Lower lobe of right lung (tissue), 2 donors: ENCODE measurements at regions not wholly inside any gene's neighbourhood (a gene's known extent, or its start where the extent isn't known, plus 50 kb on each side); places are given as distances from the start of the nearest gene placed in this dataset.

Experiments used
- ATAC-seq, 2 donors: fragments of 200-7000 bp; cut with Tn5 transposase; one replicate each; pipeline ENCODE4 v1.9.1; 2020 to 2022; ENCODE audit warnings: mild to moderate bottlenecking in 2 of 2, moderate library complexity in 2 of 2
- DNase-seq: peaks from one replicate; pipeline ENCODE4 v3.0.0-alpha.2; 2020
- H3K27ac ChIP-seq: fragments of 200-600 bp; one replicate; pipeline ENCODE4 v1.8.0; 2022
- H3K27me3 ChIP-seq: fragments of 200-600 bp; one replicate; pipeline ENCODE4 v1.8.0; 2022; ENCODE audit warnings: low read depth
- H3K36me3 ChIP-seq: fragments of 200-600 bp; one replicate; pipeline ENCODE4 v1.8.0; 2022; ENCODE audit warnings: mild to moderate bottlenecking
- H3K4me1 ChIP-seq: fragments of 200-600 bp; one replicate; pipeline ENCODE4 v1.8.0; 2022
- H3K4me3 ChIP-seq: fragments of 200-600 bp; one replicate; pipeline ENCODE4 v1.8.0; 2022; ENCODE audit warnings: mild to moderate bottlenecking
- H3K9me3 ChIP-seq: fragments of 200-600 bp; one replicate; pipeline ENCODE4 v1.8.0; 2022
- intact Hi-C: fragments of 100-400 bp; cut with DNase I; formaldehyde crosslinking; loops from one replicate; pipeline ENCODE4 v1.11.0; 2022
- TF ChIP-seq, protein P1 (sequence below): fragments of 200-600 bp; IDR thresholded peaks from one replicate; pipeline ENCODE4 v1.8.0; 2022; ENCODE audit warnings: antibody characterized with exemption, mild to moderate bottlenecking
- donor health status: DM: no; HTN: yes; CAD: no; lungs with severe emphysema.

DNA sequence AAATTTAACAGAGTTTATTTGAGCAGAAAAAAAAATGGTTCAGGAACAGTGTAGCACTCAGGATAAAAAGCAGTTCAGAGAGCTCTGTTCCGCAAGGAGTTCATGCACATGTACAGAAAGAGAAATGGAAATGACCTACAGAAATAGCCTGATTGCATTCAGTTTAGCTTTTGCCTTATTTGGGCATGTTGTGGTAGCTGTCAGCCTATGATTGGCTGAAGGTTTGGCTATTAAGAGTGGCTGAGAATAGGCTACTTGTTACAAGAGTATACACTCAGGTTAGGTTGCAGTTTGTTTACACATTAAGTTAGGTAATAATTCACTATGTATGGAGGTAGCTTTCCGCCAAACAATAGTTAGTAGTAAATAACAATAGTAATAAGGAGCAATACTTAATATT lies 511.0 kb upstream of the TMPRSS15 start:
- Histone ChIP-seq H3K4me3 (no peak overlapping the region), H3K4me1 (no peaks in the 10 kb centered on the region), H3K27ac (no peak overlapping the region), H3K27me3 (no peaks in the 10 kb centered on the region), H3K9me3 (peaks cover 8% of the 10 kb centered on the region), H3K36me3 (no peaks in the 10 kb centered on the region)
- no peak for ATAC-seq
- DNase-seq: no peak
- intact Hi-C loops: no loop called here
- TF ChIP-seq, protein P1, sequence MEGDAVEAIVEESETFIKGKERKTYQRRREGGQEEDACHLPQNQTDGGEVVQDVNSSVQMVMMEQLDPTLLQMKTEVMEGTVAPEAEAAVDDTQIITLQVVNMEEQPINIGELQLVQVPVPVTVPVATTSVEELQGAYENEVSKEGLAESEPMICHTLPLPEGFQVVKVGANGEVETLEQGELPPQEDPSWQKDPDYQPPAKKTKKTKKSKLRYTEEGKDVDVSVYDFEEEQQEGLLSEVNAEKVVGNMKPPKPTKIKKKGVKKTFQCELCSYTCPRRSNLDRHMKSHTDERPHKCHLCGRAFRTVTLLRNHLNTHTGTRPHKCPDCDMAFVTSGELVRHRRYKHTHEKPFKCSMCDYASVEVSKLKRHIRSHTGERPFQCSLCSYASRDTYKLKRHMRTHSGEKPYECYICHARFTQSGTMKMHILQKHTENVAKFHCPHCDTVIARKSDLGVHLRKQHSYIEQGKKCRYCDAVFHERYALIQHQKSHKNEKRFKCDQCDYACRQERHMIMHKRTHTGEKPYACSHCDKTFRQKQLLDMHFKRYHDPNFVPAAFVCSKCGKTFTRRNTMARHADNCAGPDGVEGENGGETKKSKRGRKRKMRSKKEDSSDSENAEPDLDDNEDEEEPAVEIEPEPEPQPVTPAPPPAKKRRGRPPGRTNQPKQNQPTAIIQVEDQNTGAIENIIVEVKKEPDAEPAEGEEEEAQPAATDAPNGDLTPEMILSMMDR: no peak

DNA sequence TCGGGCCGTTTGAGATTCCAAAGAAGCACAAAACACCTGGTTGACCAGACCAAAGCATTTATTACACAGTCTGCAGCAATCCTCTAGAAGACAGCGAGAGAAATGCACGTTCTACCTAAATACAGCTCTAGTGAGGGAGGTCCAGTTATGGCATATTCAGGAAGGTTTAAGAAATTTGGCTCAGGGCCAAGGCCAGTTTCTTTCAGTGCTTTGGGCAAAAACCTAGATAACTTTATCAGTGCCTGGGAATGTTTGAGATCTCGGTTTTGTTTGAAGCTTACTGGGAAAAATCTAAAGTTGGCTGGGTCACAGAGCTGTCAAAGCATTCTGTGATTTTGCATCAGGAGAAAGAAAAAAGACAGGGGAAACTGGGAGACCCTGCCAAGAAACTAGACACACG lies 514.0 kb upstream of the TMPRSS15 start:
- no peak for ATAC-seq

DNA sequence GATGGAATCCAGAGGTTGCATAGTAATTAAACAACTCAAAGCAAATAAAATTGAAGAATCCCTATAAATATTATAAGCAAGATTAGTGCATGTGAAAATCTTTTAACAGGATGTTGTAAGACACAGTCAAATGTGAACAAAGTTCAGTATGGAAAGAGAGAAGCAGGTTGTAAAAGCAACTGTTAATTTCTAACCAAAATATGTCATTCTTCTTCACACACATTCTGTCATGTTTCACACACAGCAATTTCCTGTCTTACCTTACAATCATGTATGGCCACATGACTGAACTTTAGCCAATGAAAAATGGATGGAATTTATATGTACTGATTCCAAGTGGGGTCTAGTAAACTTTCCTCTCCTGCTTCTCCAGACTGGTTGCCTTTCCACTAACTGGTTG lies 527.7 kb upstream of the TMPRSS15 start:
- H3K27me3 ChIP-seq: no peaks in the 10 kb centered on the region
- intact Hi-C loops: no loop called here
- H3K27ac ChIP-seq: no peak overlapping the region
- TF ChIP-seq, protein P1: no peak
- no peak for DNase-seq
- H3K4me1 ChIP-seq: no peaks in the 10 kb centered on the region
- no peaks in the 10 kb centered on the region for H3K9me3 ChIP-seq
- no peak overlapping the region for H3K4me3 ChIP-seq
- no peak for ATAC-seq
- H3K36me3 ChIP-seq: no peaks in the 10 kb centered on the region

More for the DNA sequence above, 514.0 kb upstream of the TMPRSS15 start:
- no peaks in the 10 kb centered on the region for H3K27me3 ChIP-seq
- no peaks in the 10 kb centered on the region for H3K36me3 ChIP-seq
- intact Hi-C loops: no loop called here
- no peak overlapping the region for H3K4me3 ChIP-seq
- H3K27ac ChIP-seq: no peak overlapping the region
- no peak for DNase-seq
- H3K4me1 ChIP-seq: no peaks in the 10 kb centered on the region
- TF ChIP-seq, protein P1: no peak
- H3K9me3 ChIP-seq: no peaks in the 10 kb centered on the region

DNA sequence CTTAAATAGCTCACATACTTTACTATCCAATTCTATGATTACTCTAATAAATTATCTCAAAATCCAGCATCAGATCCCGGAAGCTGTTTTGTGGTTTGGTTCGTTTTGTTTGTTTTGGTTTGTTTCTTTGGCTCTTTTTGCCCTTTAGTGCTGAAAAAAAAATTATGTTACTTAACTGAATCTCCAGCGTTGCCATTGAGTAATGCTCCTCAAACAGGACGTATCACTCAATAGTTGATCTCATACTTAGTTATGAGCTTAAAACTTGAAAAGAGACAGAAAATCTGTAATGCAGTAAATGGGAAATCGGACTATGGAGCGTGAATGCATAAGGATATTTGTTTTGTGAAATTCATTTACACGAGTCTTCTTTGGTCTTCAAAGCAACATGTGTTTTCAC lies 533.8 kb upstream of the TMPRSS15 start:
- DNase-seq (no peak), ATAC-seq (no peak)
- Histone ChIP-seq H3K36me3 (no peaks in the 10 kb centered on the region), H3K4me3 (no peak overlapping the region), H3K4me1 (no peaks in the 10 kb centered on the region), H3K9me3 (no peaks in the 10 kb centered on the region), H3K27ac (no peak overlapping the region), H3K27me3 (no peaks in the 10 kb centered on the region)
- intact Hi-C loops: no loop called here
- TF ChIP-seq, protein P1: no peak

DNA sequence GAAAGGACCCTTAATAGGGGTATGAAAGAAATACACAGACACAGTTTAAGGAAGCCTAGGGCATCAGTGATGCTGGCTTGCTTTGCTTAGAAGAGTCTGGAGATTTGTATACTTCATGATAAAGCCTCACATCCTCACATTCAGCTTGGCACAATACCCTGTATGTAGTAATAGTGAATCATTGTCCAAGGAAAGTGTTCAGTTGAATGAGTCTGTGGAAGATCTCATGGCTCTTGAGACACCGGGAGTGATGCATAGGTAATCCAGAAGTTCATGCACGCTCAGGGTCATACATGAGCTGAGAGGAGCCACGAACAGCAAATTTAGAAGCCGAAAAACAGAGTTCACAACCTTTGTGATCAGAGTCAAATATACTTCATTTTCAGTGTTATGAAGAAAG lies 537.2 kb upstream of the TMPRSS15 start:
- no peaks in the 10 kb centered on the region for H3K27me3 ChIP-seq
- no peaks in the 10 kb centered on the region for H3K4me1 ChIP-seq
- DNase-seq (no peak), ATAC-seq (no peak)
- no peak overlapping the region for H3K27ac ChIP-seq
- intact Hi-C loops: no loop called here
- H3K9me3 ChIP-seq: no peaks in the 10 kb centered on the region
- no peak overlapping the region for H3K4me3 ChIP-seq
- H3K36me3 ChIP-seq: no peaks in the 10 kb centered on the region
- TF ChIP-seq, protein P1: no peak
